NT2/D1 (cell line): ENCODE measurements at regions not wholly inside any gene's neighbourhood (a gene's known extent, or its start where the extent isn't known, plus 50 kb on each side); places are given as distances from the start of the nearest gene placed in this dataset.

Experiments
- SUZ12 ChIP-seq: IDR thresholded peaks from 2 replicates; pipeline ENCODE4 v1.6.1; 2011; ENCODE audit not compliant: insufficient read length, insufficient read depth; ENCODE audit errors: extremely low read depth
- YY1 ChIP-seq: IDR thresholded peaks from 2 replicates; pipeline ENCODE4 v1.6.1; 2011; ENCODE audit not compliant: insufficient read length, insufficient read depth
- ZNF274 ChIP-seq: IDR thresholded peaks from 2 replicates; pipeline ENCODE4 v1.6.1; 2011; ENCODE audit warnings: mild to moderate bottlenecking, low read depth, low read length

- TF ChIP-seq YY1 (no peak), SUZ12 (no peak), ZNF274 (no peak)
Measured at GRCh38 chr12:33586576-33586975, 147.0 kb upstream of the SYT10 start.
